Stimulated activated CD8-positive, alpha-beta memory T cell treated with anti-CD3 and anti-CD28 coated beads, Interleukin-2, amount 100 ng/mL, for 1 hour (primary cell): ENCODE measurements at regions not wholly inside any gene's neighbourhood (a gene's known extent, or its start where the extent isn't known, plus 50 kb on each side); places are given as distances from the start of the nearest gene placed in this dataset.
"Not testable (repeated sequence)": the region's sequence is repeated elsewhere in the genome, so short reads cannot be mapped to it uniquely, and the experiment has no call there.

Source experiments
- DNase-seq, 2 donors: peaks; one replicate each; pipeline ENCODE4 v3.0.0-alpha.2; 2020; ENCODE audit warnings: low read depth in 2 of 2

DNA sequence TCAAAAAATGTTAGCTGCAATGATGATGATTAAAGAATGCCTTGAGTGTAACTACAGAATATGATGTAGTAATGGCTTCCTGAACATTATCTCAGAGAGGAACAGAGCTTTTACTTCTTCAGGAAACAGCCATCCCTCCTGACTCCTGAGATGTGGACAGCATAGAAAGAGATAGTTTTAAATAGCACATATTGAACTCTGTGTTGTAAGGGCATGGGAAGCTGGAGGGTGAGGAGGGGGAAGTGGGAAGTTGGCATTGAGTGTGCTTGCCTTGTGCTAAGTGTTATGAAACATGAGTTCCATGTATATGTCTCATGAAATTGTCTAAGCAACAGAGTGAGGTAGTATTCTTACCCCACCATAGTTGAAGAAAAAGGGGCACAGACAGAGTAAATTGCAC is 161.5 kb upstream of the SLC28A3 start:
- DNase-seq = no peak

DNA sequence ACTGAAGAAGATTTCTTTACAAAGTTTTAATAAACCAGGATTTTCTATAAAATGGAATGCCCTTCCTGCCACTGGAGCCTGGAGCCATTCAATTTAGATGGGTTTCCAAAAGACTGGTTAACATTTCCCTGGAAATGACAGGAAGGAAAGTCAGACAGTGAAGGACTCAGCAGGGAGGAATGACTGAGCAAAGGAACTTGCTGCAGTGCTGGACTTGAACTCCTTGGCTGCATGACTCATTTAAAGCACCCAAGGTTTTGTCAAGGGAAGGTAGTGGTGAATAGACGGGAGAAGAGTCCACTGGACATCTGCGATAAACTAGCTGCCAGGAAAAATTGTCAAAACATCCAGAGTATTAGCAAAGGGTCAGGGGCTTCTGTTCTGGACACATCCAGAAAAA is 163.8 kb upstream of the SLC28A3 start:
- no peak for DNase-seq

DNA sequence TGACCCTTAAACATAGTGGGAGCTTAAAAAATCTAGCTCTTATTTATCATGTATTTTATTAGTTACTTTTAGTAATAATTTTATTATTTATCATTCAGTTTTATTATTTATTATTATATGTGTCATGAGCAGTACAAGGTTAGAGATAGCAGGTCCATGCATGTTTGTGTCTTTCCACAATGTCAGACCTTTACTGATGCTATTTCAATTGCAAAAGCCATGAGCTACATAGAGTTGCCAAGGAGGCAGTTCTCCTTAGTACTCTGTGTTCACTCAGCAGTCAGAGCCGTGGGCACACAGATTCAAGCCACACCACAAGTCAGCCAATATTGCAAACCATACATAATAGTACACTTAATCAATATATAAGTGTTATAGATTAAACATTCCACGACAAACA is 157.9 kb upstream of the NTRK2 start:
- DNase-seq = no peak

DNA sequence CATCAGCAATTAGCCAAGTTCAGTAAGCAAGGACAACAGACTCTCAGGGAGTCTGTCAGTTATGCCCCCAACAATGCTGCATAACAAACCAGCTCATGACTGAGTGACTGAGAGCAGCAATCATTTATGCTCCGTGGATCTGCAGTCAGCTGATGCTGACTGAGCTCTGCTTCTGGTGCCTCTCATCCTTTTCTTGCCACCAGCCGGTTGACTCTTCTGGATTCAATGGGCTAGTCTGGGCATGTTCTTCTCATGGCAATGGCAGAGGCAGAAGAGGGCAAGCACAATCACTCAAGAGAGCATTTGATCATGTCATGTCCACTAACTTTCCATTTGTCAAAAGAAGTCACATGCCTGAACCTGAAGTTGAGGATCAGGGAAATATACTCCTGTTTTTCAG is 157.0 kb upstream of the NTRK2 start:
- no peak for DNase-seq

DNA sequence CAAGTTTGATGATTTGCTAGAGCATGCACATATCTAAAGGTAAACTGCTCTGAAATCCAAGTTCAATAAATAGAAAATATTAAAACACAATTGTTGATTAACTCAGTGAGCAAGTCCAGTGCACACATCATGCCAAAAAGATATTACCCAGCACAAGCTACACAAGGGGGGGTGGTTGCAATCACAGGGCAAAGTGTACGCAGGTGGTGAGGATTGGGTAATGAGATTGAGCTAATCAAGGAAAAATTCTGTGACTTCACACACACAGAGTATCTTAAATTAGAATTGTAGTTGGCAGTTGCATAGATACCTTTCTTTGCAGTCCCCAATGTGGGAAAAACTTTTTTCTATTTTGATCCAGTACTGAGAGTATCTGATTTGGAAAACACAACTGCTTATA is 156.1 kb upstream of the NTRK2 start:
- DNase-seq = no peak

DNA sequence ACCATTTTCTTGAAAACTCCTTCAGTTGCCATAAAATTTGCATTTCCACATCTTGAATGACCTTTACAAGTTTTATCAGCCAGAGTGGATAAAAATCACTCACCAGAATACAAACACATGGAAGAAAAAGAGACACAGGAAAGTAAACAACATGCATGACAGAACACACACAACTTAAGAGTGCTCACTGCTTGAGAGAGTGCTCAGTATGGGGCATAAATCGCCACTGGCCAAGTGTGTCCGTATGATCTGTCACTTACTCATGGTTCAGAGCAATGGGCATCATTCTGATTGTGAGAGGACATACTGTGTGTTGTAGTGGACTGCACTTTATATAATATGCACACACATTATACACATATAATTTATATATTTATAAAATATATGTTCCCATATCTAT is 155.6 kb upstream of the NTRK2 start:
- DNase-seq = no peak

DNA sequence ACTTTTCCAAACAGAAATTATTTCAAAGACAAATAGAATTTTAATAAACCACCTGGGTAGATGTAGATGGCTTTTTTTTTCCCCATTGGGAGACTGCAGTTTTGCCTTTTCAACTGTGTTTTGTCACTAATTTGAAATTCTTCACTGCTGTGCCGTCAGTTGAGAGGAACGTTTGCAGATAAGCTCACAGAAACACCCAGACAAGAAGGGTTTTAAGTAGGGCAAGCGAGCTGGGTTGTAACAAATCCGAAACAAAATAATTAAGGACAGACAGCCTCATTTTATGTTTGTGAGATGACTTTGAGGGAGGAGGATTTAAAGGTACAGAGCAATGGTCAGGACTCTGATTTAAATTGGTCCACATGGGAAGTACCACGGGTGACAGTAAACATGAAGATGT is 155.1 kb upstream of the NTRK2 start:
- no peak for DNase-seq

DNA sequence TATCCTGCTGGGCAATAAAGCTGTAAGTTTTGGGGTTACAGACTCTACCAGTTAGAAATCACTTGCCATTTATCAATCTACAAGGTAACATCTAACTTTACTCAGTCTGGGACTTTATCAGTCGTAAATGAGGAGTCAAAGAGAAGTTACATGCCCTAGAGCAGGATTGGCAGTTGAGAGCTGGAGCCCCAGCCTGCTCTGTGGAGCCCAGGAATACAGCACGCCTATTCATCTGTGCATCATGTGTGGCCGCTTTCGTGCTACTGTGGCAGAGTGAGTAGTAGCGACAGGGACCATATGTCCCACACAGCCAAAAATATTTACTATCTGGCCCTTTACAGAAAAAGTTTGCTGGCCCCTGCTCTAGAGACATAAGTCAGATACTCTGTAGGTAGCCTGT is 152.5 kb upstream of the NTRK2 start:
- no peak for DNase-seq

DNA sequence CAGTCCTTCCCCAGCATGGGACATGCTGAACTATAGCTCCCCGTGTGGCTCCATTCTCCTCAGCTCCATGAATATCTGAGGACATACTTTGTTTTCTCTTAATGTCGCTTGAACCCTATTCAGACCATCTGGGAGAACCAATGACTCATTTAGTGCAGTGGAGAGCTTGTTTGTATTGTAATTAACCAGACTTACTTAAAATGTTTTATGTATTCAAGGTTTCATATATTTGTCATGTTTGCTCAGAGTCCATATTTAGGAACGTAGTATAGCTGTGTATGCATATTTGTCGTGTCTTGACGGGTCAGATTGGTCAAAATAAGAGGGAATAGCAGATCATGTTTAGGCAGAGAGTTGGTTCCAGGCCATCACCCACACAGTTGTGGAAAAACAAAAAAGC is 150.1 kb upstream of the NTRK2 start:
- DNase-seq = no peak

DNA sequence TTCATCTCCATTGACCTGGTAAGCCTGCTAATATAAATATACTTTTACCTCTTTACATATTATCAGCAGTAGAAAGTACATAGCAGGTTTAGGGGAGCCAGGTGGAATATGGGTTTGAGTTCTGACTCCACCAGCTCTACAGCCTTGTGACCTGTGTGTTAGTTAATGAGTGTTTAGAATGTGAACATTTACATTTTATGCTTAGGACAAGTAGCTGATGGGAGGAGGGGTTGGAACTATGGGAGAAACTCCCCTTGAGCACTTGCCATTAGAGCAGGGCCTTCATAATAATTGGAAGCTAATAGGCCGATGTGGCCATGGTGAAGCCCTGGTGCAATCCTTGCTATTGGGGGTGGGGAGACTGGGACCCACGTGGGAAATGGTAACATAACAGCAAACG is 148.3 kb upstream of the NTRK2 start:
- DNase-seq = no peak

DNA sequence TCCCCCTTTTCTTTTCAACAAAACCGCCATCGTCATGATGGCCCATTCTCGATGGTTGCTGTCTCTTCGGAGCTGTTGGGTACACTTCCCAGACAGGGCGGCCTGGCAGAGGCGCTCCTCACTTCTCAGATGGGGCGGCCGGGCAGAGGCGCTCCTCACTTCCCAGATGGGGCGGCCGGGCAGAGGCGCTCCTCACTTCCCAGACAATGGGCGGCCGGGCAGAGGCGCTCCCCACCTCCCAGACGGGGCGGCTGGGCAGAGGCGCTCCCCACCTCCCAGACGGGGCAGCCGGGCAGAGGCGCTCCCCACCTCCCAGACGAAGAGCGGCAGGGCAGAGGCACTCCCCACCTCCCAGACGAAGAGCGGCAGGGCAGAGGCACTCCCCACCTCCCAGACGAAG is 143.3 kb upstream of the NTRK2 start:
- DNase-seq = not testable (repeated sequence)

DNA sequence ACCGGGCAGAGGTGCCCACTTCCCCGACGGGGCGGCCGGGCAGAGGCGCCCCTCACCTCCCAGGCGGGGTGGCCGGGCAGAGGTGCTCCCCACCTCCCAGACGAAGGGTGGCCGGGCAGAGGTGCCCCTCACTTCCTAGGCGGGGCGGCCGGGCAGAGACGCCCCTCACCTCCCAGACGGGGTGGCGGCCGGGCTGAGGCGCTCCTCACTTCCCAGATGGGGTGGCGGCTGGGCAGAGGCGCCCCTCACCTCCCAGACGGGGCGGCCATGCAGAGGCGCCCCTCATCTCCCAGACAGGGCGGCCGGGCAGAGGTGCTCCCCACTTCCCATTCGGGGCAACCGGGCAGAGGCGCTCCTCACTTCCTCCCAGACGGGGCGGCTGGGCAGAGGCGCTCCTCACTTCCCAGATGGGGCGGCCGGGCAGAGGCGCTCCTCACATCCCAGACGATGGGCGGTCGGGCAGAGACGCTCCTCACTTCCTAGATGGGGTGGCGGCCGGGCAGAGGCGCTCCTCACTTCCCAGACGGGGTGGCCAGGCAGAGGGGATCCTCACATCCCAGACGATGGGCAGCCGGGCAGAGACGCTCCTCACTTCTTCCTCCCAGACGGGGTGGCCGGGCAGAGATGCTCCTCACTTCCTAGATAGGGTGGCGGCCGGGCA is 142.3 kb upstream of the NTRK2 start:
- DNase-seq = not testable (repeated sequence)

DNA sequence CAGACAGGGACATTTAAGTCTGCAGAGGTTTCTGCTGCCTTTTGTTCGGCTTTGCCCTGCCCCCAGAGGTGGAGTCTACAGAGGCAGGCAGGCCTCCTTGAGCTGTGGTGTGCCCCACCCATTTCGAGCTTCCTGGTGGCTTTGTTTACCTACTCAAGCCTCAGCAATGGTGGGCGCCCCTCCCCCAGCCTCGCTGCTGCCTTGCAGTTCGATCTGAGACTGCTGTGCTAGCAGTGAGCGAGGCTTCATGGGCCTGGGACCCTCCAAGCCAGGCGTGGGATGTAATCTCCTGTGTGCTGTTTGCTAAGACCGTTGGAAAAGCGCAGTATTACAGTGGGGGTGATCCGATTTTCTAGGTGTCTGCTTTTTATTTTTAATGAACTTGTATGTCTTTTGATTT is 133.6 kb upstream of the NTRK2 start:
- DNase-seq = not testable (repeated sequence)

DNA sequence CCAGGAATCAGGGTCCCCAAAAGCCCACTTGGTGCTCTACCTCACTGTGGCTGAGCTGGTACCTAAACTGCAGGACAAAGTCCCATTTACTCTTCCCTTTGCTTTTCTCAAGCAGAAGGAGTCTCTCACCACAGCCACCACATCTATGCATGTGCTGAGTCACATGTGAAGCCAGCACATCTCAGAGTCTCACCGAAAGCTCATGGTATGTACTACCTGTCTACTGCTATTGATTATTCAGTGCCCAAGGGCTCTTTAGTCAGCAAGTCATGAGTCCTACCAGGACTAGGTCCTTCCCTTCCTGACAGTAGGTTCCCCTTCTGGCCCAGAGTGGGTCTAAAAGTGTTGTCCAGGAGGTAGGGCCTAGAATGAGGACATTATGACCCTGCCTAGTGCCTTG is 130.7 kb upstream of the NTRK2 start:
- DNase-seq = no peak

DNA sequence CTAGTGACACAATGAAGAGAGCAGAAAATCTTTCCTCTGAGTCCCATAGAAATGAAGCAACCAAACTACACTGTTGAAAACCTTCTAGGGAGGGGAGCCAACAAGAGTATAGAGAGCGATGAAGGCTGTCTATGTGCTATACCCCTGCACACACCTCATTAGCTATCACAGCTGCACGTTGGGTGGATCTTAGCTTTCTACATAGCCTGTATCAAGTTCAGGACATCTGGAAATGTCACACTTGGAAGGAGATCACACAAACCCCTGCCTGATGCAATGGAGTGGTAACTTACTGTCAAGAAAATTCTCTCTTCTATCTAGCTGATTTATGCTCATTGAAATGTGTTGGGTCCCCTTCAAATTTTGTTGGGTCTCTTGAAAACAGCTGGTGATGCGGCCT is 127.0 kb upstream of the NTRK2 start:
- no peak for DNase-seq

DNA sequence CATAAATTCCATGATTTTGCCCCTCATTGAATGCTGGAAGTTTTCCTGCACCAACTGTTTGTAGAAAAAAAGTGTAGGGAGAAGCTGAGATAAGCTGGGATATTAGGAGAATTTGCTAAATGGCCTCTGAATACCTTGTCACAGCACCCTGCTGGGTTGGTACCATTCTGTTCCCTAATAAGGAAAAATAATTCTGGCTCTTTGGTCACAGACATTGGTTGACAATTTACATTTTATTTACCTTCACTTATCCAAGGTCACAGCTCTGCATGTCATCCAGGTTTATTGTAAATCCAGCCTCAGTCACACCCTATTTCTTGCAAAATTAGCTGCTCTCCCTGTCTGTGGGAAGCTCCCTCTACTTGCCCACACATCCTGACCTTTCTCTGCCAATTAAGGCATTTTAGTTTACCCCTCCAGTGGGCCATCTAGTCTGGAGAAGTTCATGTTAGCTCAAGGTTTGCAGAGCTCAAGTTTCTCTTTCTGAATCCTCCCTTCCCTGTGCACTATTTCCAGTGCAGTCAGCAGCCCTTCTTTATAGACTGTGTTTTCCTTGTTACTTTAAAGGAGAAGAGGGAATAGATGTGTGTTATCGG is 115.4 kb upstream of the NTRK2 start:
- no peak for DNase-seq

DNA sequence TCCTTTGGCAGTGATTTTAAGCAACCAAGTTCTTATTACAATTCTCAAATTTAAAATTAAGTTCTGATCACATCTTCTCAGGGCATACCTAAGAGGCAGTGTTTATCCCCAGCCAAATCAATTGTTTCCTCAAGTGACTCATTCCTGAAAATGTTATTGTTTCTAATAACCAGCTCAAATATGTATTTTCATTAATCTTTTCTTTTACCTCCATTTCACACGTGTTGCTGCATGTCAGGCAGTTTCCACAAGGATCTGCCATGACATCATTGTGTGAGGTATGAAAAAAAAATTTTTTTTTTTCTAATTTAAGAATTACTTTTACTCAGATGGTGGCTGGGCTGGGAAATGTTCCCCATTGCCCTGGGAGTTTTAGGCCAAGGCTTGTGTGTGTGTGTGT is 113.0 kb upstream of the NTRK2 start:
- DNase-seq = no peak

DNA sequence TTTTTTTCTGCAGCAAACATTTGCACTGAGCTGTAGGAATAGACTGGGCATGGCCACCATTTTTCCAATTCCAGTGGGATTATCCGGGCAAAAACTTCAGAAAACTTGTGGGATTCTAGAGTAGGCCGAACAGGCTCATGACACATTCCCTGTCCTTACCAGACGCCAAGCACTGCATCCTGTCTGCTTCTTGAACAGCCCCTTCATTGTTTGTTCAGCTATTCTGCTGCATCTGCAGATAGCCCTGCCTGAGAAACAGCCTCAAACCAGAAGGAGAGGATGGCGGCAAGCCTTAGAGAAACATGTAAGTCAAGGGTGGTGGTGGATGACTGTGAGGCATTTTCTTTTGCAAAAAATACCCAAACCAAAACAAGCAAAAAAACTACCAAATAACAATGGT is 111.8 kb upstream of the NTRK2 start:
- no peak for DNase-seq

DNA sequence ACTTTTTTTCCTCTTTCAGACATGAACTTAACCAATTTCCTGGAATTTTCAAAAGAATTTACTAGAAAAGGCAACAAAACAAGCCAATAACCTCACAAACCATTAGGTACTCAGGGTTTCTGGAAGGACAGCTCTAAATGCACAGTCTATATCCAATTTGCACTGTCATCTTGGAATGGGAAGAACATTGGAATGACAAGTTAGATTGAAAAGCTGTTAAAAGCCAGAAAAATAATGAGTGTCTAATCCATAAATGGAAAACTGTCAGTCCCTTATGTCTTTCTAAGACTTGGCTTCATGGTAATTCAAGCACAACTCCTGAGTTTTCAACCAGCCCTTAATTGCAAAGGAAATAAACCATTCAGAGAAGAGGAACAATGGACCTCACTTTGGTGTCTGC is 105.8 kb upstream of the NTRK2 start:
- no peak for DNase-seq

DNA sequence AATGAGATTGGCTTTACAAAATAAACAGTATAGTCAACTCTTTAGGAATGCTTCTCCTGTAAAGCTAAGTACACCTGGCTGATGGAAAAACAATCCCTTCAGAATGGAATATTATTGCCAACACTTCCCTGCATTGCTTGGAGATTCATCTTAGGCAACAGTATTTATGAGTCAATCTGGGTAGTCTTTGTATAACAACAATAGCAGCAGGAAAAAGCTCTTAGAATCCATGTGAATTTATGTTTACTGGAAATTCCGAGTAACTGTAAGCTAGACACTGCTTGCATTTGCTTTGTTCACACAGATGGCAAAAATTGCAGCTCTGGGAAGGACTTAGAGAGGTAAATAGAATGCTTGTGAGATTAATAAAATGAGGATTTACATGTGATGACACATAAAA is 101.7 kb upstream of the NTRK2 start:
- DNase-seq = no peak

DNA sequence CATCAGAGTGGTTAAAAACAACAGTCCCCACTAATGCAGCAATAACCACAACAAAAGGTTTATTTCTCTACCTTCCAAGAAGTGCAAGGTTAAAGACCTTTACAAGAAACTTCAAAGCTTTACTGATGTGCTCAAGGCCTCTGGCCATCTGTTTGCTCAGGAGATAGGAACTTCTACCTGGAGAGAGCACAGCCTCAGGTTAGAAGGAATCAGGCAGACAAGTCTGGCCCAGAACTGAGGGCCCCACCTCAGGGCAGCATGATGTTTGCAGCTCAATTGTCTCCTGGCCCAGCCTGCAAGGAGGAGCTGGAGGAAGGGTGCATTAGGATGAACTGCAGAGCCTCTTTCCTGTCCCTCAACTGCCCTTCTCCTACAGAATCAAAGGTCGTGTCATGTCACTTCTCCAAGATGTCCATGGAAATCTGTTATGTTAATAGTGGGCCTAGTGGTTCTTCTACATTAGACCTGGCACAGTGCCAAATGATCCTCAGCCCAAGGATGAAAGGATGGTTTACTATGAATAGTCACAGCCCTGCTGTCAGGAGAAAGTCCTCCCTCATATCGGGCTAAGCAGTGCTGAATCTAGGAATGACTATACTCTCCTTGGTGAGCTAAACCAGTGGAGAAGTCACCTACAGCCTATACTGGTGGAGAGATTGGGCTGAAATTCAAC is 98.9 kb upstream of the NTRK2 start:
- no peak for DNase-seq

DNA sequence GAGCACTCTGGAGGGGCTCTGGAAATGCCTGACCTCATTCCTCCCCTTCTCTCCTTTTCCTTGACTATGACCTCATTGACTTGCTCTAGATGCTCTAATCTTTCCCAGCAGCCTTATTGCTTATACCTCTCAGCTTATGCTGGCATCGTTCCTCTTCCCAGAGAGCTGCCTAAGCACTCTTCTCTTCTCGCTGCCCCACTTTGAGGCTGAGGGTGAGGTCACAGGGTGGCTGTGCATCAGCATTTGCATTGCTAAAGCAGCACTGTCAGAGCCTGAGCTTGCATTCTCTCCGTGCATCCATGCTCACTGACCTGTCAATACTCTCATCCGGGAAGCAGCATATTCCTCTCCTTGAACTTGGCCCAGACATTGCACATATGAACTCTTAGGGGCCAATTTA is 96.4 kb upstream of the NTRK2 start:
- no peak for DNase-seq

DNA sequence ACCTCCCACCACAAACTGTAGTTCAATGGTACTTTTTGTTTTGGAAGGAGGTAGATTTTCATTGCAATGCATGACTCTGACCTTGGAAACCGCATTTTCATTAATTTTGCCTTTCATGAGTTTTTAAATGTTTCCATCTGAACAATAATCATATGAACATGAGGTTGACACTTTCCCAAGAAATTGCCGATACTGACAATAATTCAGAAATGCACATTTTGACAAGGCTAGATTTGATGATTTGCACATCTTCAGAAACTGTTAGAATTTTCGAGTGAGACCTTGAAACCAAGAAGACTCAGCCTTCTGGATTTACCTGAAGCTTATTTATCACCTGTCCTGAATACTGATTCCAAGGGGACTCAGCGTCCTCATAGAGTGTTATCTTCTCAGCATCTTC is 93.8 kb upstream of the NTRK2 start:
- no peak for DNase-seq

DNA sequence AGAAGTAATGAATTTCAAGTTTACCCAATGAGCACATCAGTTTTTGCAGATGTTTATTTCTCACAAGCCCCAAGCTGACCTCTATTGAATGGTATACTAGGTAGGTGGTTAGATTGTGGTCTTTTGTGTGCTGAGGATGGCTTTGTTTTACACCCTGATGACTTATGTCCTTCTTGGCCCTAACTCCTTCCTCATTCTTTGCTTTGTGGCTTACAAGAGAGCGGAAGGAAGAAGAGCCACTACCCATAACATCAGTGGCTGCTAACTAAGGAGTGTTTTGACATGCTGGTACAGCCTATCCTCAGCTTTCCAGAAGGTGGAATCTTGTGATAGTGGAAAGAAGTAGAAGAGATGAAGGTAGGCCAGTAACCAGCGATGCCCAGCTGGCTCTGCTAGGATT is 85.7 kb upstream of the NTRK2 start:
- DNase-seq = no peak
